ENCODE measurements at regions not wholly inside any gene's neighbourhood (a gene's known extent, or its start where the extent isn't known, plus 50 kb on each side); places are given as distances from the start of the nearest gene placed in this dataset.

- TF ChIP-seq CTCF (IDR thresholded peaks at IDR 0.05) (no peak), POLR2AphosphoS5 (IDR thresholded peaks at IDR 0.05) (no peak), POLR2A (IDR thresholded peaks at IDR 0.05) (no peak)
These were observed 309.2 kb downstream of the BCOR start for GRCh38 chrX:39788521-39788920.

All from transverse colon (tissue), 4 donors.